ENCODE measurements at regions not wholly inside any gene's neighbourhood (a gene's known extent, or its start where the extent isn't known, plus 50 kb on each side); places are given as distances from the start of the nearest gene placed in this dataset.

DNA sequence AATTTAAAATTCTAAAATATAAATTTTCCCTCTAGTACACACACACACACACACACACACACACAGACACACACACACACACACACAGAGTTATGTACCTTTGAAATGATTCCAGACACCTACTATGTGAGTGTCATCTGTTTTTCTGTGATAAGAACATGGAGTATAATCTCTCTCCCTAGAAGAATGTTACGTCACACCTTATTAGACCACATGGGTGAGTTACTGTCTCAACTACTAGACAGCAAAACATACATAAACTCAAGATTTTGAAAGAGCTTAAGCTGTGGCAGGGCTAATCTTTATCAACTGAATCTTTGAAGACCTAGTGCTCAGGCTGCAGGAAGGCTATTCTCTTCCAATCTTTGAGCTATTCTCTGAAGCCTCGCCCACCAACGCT lies 385.9 kb upstream of the BCHE start (continued):
- TF ChIP-seq, protein P1, sequence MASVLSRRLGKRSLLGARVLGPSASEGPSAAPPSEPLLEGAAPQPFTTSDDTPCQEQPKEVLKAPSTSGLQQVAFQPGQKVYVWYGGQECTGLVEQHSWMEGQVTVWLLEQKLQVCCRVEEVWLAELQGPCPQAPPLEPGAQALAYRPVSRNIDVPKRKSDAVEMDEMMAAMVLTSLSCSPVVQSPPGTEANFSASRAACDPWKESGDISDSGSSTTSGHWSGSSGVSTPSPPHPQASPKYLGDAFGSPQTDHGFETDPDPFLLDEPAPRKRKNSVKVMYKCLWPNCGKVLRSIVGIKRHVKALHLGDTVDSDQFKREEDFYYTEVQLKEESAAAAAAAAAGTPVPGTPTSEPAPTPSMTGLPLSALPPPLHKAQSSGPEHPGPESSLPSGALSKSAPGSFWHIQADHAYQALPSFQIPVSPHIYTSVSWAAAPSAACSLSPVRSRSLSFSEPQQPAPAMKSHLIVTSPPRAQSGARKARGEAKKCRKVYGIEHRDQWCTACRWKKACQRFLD (CRISPR knock-in tag; IDR thresholded peaks at IDR 0.05) = no peak
- TF ChIP-seq, protein P2, sequence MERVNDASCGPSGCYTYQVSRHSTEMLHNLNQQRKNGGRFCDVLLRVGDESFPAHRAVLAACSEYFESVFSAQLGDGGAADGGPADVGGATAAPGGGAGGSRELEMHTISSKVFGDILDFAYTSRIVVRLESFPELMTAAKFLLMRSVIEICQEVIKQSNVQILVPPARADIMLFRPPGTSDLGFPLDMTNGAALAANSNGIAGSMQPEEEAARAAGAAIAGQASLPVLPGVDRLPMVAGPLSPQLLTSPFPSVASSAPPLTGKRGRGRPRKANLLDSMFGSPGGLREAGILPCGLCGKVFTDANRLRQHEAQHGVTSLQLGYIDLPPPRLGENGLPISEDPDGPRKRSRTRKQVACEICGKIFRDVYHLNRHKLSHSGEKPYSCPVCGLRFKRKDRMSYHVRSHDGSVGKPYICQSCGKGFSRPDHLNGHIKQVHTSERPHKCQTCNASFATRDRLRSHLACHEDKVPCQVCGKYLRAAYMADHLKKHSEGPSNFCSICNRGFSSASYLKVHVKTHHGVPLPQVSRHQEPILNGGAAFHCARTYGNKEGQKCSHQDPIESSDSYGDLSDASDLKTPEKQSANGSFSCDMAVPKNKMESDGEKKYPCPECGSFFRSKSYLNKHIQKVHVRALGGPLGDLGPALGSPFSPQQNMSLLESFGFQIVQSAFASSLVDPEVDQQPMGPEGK (CRISPR knock-in tag; IDR thresholded peaks at IDR 0.05; ENCODE audit: borderline replicate concordance) = no peak
- TF ChIP-seq, protein P3, sequence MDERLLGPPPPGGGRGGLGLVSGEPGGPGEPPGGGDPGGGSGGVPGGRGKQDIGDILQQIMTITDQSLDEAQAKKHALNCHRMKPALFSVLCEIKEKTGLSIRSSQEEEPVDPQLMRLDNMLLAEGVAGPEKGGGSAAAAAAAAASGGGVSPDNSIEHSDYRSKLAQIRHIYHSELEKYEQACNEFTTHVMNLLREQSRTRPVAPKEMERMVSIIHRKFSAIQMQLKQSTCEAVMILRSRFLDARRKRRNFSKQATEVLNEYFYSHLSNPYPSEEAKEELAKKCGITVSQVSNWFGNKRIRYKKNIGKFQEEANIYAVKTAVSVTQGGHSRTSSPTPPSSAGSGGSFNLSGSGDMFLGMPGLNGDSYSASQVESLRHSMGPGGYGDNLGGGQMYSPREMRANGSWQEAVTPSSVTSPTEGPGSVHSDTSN (CRISPR knock-in tag; IDR thresholded peaks at IDR 0.05; ENCODE audit: low read depth) = no peak
- TF ChIP-seq, protein P3 (tag; conservative IDR thresholded peaks at IDR 0.05; ENCODE audit: low read depth) = peak; percentile 71
- TF ChIP-seq SMAD4 (CRISPR knock-in tag; conservative IDR thresholded peaks at IDR 0.05) (peak; percentile 82), FOXK2 (conservative IDR thresholded peaks at IDR 0.05 in 1 of 2, IDR thresholded peaks at IDR 0.05 in 1 of 2; ENCODE audit: low read depth in 2 of 2) (no peak), KLF10 (CRISPR knock-in tag; IDR thresholded peaks at IDR 0.05) (no peak), CREM (IDR thresholded peaks at IDR 0.05; ENCODE audit: low read depth) (peak; percentile 55; the same call in 1 of the 2 replicates), CEBPB (tag; IDR thresholded peaks at IDR 0.05) (peak; percentile 73), NELFE (IDR thresholded peaks at IDR 0.05; ENCODE audit: insufficient read depth, insufficient read length) (no peak), ASH1L (IDR thresholded peaks at IDR 0.05; ENCODE audit: borderline replicate concordance, low read depth, partially characterized antibody) (no peak), FOXM1 (IDR thresholded peaks at IDR 0.05; ENCODE audit: low read depth) (peak; percentile 70; the same call in 1 of the 2 replicates), FOXM1 (CRISPR knock-in tag; IDR thresholded peaks at IDR 0.05; ENCODE audit: low read depth) (no peak), FOXJ2 (tag; IDR thresholded peaks at IDR 0.05) (peak; percentile 94), FOXA3 (CRISPR knock-in tag; conservative IDR thresholded peaks at IDR 0.05 in 1 of 2, IDR thresholded peaks at IDR 0.05 in 1 of 2) (peak in 1 of 2 experiments; percentile 75; a peak in 2 of 4 replicates), ZNF217 (CRISPR knock-in tag; IDR thresholded peaks at IDR 0.05) (no peak)
- TF ChIP-seq, protein P4, sequence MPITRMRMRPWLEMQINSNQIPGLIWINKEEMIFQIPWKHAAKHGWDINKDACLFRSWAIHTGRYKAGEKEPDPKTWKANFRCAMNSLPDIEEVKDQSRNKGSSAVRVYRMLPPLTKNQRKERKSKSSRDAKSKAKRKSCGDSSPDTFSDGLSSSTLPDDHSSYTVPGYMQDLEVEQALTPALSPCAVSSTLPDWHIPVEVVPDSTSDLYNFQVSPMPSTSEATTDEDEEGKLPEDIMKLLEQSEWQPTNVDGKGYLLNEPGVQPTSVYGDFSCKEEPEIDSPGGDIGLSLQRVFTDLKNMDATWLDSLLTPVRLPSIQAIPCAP (CRISPR knock-in tag; IDR thresholded peaks at IDR 0.05; ENCODE audit: borderline replicate concordance) = no peak
- TF ChIP-seq, protein P5, sequence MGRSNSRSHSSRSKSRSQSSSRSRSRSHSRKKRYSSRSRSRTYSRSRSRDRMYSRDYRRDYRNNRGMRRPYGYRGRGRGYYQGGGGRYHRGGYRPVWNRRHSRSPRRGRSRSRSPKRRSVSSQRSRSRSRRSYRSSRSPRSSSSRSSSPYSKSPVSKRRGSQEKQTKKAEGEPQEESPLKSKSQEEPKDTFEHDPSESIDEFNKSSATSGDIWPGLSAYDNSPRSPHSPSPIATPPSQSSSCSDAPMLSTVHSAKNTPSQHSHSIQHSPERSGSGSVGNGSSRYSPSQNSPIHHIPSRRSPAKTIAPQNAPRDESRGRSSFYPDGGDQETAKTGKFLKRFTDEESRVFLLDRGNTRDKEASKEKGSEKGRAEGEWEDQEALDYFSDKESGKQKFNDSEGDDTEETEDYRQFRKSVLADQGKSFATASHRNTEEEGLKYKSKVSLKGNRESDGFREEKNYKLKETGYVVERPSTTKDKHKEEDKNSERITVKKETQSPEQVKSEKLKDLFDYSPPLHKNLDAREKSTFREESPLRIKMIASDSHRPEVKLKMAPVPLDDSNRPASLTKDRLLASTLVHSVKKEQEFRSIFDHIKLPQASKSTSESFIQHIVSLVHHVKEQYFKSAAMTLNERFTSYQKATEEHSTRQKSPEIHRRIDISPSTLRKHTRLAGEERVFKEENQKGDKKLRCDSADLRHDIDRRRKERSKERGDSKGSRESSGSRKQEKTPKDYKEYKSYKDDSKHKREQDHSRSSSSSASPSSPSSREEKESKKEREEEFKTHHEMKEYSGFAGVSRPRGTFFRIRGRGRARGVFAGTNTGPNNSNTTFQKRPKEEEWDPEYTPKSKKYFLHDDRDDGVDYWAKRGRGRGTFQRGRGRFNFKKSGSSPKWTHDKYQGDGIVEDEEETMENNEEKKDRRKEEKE (IDR thresholded peaks at IDR 0.05; ENCODE audit: borderline replicate concordance in 1 of 2, control insufficient read depth in 1 of 2, low read depth in 2 of 2, low read length in 1 of 2) = no peak

All from K562 (cell line).